ENCODE measurements at regions not wholly inside any gene's neighbourhood (a gene's known extent, or its start where the extent isn't known, plus 50 kb on each side); places are given as distances from the start of the nearest gene placed in this dataset.

GRCh38 chr4:104750008-104750407, 255.3 kb upstream of the CXXC4 start:
- no peak overlapping the region for H3K18ac ChIP-seq (ENCODE audit: extremely low read depth, low read length)
- H3K27me3 ChIP-seq (replicated peaks in 1 of 4; ENCODE audit: control insufficient read depth in 3 of 4, extremely low read depth in 1 of 4, insufficient read depth in 3 of 4, low read length in 3 of 4) = no peaks in the 10 kb centered on the region
- no peak overlapping the region for H2AFZ ChIP-seq (ENCODE audit: low read length)
- no peak overlapping the region for H4K91ac ChIP-seq (replicated peaks; ENCODE audit: insufficient read length, low read length)
- no peaks in the 10 kb centered on the region for H3K36me3 ChIP-seq (ENCODE audit: control insufficient read depth in 2 of 4, insufficient read depth in 4 of 4, low read length in 3 of 4)
- ChIA-PET CTCF (ENCODE audit: partially characterized antibody) (no interaction called here), POLR2A (ENCODE audit: partially characterized antibody) (no interaction called here)
- no peak overlapping the region for H3K9ac ChIP-seq (replicated peaks in 1 of 4; ENCODE audit: extremely low read depth in 1 of 4, low read depth in 3 of 4, low read length in 3 of 4)
- WGBS, 2 experiments (ENCODE audit: extremely low coverage in 1 of 2, insufficient coverage in 1 of 2, insufficient read length in 1 of 2, insufficient replicate concordance in 2 of 2, low coverage in 1 of 2, low lambda C conversion rate in 2 of 2, missing lambda C conversion rate in 1 of 2) = 92% methylated on average over 2 of the region's 2 CpGs; no CpG with 5 or more reads in 1 of the 2 experiments
- H3K4me1 ChIP-seq (replicated peaks in 1 of 4; ENCODE audit: control insufficient read depth in 3 of 4, insufficient read depth in 4 of 4, low read length in 3 of 4) = no peaks in the 10 kb centered on the region
- no peak overlapping the region for H2BK15ac ChIP-seq (ENCODE audit: low read length)
- no peak for DNase-seq (ENCODE audit: low read depth in 1 of 2, low spot score in 2 of 2)
- H3K4ac ChIP-seq (replicated peaks; ENCODE audit: insufficient read length, low read depth, low read length) = no peak overlapping the region
- no peak overlapping the region for H2AK5ac ChIP-seq (ENCODE audit: low read depth, low read length)
- H4K20me1 ChIP-seq (replicated peaks in 1 of 2; ENCODE audit: control insufficient read depth in 1 of 2, insufficient read depth in 2 of 2, low read length in 2 of 2) = no peaks in the 10 kb centered on the region
- no peak overlapping the region for H4K8ac ChIP-seq (ENCODE audit: extremely low read depth, insufficient read depth, low read length)
- no peak overlapping the region for H2BK12ac ChIP-seq (ENCODE audit: low read depth, low read length)
- no peaks in the 10 kb centered on the region for H3K79me1 ChIP-seq (ENCODE audit: low read depth, low read length)
- no peak overlapping the region for H2BK120ac ChIP-seq (replicated peaks; ENCODE audit: low read depth, low read length)
- H3K9me3 ChIP-seq (ENCODE audit: insufficient read depth in 2 of 2, low read depth in 1 of 2, low read length in 1 of 2) = no peaks in the 10 kb centered on the region
- H2BK5ac ChIP-seq (ENCODE audit: low read depth, low read length) = no peak overlapping the region
- no peak overlapping the region for H3K4me3 ChIP-seq (ENCODE audit: extremely low read depth in 1 of 4, insufficient read depth in 2 of 4, low read depth in 3 of 4, low read length in 4 of 4)
- no peak overlapping the region for H3K14ac ChIP-seq (ENCODE audit: insufficient read length)
- H3K56ac ChIP-seq (replicated peaks; ENCODE audit: insufficient read length, low read depth, low read length) = no peak overlapping the region
- no peak for FAIRE-seq
- TF ChIP-seq SUZ12 (IDR thresholded peaks at IDR 0.05; ENCODE audit: low read length) (no peak), EGR1 (IDR thresholded peaks at IDR 0.05; ENCODE audit: borderline replicate concordance, low read depth, low read length) (no peak)
- H2BK20ac ChIP-seq (ENCODE audit: low read length) = no peak overlapping the region
- H3K23ac ChIP-seq (ENCODE audit: insufficient read length) = no peak overlapping the region
- no peak overlapping the region for H3K4me2 ChIP-seq (ENCODE audit: insufficient read depth in 1 of 2, low read depth in 2 of 2, low read length in 2 of 2)
- no peaks in the 10 kb centered on the region for H3K79me2 ChIP-seq (ENCODE audit: control insufficient read depth in 1 of 2, insufficient read depth in 2 of 2, low read length in 2 of 2)
- no peak overlapping the region for H4K5ac ChIP-seq (ENCODE audit: insufficient read length, low read depth, low read length)
- H3K27ac ChIP-seq (ENCODE audit: low read depth, low read length) = no peak overlapping the region
- H3K23me2 ChIP-seq (ENCODE audit: low read depth, low read length) = no peaks in the 10 kb centered on the region

All from H1 (cell line).